ENCODE measurements at regions not wholly inside any gene's neighbourhood (a gene's known extent, or its start where the extent isn't known, plus 50 kb on each side); places are given as distances from the start of the nearest gene placed in this dataset.

- no peak for DNase-seq
Observed at GRCh38 chr4:170306208-170306607, 216.5 kb upstream of the AADAT start.

- DNase-seq: no peak
Observed at GRCh38 chr4:170305627-170306026, 215.9 kb upstream of the AADAT start.

DNA sequence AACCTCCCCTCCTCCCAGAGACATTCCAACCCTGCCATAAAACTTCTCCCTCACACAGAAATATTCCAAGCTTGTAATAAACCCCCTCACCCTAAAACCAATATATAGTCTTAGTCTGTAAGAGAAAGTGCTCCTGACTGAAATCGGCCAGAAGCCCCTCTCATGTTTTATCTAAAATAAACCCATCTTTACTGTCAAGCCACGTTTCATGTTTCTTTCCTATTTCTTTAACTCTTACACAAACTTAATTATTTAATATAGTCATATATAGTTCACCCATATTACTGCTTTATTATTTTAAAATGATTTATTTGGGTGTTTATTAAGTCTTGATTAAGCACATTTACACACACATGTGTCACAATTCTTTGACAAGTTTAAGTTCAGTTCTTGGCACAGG is 191.3 kb upstream of the AADAT start:
- DNase-seq: no peak

DNA sequence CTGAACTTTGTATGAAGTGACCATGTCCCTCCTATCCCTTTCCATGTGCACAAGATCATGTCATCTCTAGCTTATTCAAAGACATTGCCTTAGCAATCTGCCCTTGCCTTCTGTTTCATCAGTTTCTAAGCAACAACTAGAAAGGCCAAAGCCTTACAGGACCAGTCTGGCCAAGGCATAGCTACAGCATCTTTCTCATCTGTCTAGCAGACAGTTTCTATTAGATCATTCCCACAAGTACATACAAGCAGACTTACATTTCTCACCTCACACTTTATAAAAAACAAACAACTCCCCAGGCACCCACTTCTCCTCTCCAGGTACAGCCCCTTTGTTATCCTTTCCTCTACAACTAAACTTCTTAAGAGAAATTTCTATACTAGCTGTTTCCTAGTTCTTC is 188.7 kb upstream of the AADAT start:
- no peak for DNase-seq

- DNase-seq: no peak
Observed at GRCh38 chr4:170274616-170275015, 184.9 kb upstream of the AADAT start.

- DNase-seq: no peak
Observed at GRCh38 chr4:170272959-170273358, 183.2 kb upstream of the AADAT start.

GRCh38 chr4:170271723-170272122 is 182.0 kb upstream of the AADAT start:
- no peak for DNase-seq

- no peak for DNase-seq
Observed at GRCh38 chr4:170270628-170271027, 180.9 kb upstream of the AADAT start.

DNA sequence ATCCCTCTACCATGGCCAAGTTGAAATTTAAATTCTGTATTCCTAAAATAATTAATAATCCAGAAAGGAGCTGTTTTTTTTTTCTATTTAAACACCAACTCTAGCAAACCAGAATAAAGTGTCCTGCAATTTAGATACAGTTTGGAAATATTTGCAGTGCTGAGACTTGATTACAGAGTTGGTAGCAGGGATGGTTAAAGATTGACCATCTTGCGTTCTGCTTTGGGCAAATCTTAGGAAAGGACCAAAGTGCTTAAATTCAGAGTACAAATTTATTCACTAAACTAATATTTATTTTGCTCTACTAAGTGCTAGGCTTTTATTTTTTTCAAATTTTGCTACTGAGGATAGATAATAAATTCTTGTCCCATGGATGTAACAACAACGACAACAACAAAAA is 180.2 kb upstream of the AADAT start:
- no peak for DNase-seq

DNA sequence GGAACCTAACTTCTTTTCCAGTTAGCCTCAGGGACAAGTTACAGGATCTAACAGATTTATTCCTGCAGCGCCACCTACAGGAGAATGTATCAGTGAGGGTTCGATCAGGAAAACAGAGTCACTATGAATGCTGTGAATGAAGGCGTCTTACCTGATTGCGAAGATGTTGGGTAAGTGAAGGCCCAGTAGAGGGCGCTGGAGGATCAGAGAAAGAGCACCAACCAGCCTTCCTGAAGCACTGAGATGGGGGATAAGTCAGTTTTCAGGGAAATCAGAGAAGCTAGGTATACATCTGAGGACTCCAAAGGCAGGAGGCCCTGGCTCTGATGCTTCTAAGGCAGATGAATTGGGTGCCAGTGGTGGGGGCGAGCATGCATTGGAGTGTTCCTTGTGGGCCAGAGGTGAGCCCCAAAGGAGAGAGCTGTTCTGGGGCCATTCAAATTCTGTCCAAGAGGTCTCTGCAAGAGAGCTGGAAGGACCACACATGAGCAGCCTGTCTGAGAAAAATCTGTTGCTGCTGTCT is 169.9 kb upstream of the AADAT start:
- DNase-seq: peak in 53 of 56 donors; percentile 1 to 92 (median 50)

DNA sequence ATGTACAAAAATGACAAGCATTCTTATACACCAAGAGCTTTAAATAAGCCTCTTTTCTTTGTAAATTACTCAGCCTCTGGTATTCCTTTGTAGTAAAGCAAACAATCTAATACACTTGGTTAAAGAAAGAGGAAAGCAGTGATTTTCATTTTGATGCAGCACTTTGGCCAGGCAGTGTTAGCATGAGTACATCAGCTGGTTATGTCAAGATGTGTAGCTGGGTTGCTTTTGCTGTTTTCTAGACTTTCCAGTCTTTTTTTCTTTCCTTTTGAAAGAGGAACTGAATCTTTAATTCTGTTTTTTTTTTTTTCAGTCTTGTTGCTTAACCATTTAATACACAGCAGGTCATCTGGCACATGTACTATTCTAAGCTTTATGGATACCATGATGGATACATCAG is 167.1 kb upstream of the AADAT start:
- no peak for DNase-seq

- no peak for DNase-seq
Observed at GRCh38 chr4:170248576-170248975, 158.8 kb upstream of the AADAT start.

DNA sequence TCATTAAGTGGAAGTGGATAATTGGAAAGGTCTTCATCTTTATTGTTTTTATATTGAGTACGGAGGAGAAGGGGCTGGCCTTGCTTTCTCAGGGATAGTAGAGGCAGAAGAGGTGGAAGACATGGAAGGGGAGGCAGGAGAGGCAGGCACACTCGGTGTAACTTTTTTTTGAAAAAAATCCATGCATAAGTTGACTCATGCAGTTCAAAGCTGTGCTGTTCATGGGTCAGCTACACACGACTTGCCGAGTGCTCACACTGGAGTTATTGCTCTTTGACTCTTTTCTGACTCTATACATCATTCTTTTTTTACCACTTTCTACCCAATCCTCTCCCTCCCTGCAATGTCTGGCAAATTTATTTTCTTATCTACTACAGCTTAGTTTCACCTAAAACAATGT is 158.3 kb upstream of the AADAT start:
- no peak for DNase-seq

GRCh38 chr4:170247596-170247995 is 157.8 kb upstream of the AADAT start:
- DNase-seq: no peak

DNA sequence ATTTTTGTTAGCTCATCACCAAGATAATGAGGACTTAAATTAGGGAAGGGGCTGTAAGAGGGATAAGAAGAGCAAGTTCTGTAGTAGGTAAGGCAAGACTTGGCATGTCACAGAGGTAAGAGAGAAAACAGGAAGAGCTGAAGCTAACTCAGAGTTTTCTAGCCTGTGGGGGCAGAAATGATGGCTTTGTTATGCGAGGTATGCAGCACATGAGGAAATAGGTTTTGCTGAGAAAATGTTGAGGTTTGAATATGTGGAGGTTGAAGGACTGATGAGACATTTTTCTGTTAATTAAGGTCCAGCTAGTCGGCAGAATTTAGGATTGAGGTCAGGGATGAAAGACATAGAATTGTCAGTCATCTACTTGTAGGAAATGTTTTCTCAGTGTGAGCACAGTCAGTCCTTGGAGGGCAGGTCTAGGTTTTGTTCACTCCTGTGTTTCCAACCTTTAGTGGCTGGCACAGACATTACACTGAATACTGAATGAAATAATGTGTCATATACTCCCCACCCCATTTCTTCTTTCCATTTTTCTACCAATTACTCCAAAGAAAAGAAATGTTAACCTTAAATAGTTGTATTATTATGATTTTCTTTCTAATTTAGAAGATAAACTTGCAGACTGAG is 154.0 kb upstream of the AADAT start:
- no peak for DNase-seq

DNA sequence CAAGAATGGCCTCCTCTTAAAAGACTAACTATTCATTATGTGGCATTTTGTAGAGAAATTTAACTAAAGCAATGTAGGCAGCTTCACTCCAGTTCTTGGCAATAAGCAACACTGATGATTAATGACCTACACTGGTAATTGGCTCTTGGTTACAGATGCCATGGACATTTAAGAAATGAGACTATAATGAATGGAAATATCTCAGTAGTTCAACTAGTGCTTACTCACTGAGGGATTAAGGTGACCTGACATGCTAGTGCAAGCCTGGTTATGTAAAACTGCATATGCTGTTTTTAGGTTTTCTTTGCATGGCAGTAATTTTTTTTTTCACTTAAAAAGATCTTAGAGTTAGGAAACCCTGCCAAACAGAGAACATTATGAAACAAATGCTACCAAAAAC is 152.7 kb upstream of the AADAT start:
- no peak for DNase-seq

DNA sequence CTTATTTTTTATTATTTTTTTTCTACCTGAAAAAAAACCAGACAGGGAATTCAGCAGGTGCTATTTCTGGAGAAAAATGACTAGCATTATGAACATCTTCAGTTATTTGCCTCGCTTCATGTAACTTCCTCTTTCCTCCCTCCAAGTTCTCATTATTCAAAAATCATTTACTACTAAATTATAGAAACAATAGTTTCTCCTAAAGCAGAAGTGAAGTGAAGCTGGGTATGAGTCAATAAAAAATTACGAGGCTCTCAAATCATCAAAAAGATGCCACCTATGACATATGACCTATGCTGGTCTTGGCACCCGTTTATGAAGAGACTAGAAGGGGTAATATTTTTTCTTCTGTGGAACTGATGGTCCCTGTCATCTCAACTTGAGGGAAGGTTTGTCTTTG is 145.0 kb upstream of the AADAT start:
- no peak for DNase-seq

- no peak for DNase-seq
Observed at GRCh38 chr4:170231377-170231776, 141.6 kb upstream of the AADAT start.

DNA sequence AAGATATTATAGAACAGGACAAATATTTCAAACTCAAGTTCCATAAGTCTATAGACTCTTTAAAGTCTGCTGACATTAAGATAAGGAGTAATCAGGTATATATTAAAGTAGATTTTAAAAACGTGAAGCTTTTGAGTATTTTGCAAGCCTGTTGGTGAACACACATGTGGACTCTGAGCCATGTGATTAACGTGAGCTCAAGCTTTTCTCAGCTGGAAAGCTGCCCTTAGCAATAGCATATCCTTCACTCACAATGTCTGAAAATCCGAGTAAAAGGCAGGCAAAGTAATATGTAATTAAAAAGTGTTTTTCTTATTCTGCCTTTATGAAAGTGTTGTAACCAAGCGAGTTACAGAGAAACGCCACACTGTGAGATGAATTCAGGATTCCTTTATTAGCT is 140.5 kb upstream of the AADAT start:
- no peak for DNase-seq

GRCh38 chr4:170229006-170229405 is 139.2 kb upstream of the AADAT start:
- DNase-seq: no peak

DNA sequence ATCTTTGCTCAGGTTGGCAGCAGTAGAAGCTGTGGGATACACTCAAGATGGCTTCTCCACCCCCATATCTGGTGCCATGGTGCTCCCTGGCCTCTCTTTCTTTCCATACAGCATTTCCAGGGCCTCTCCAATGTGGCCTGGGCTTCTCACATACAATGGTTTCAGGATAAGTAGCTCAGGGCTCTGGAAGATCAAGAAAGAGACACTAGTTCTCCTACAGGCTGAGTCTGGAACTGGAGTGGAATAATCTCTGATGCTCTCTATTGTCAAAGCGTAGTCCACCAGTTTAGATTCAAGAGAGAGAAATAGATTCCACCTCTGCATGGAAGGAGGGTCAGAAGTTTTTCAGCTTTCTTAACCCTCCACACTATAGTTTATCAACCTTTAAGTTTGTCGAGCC is 138.2 kb upstream of the AADAT start:
- no peak for DNase-seq

DNA sequence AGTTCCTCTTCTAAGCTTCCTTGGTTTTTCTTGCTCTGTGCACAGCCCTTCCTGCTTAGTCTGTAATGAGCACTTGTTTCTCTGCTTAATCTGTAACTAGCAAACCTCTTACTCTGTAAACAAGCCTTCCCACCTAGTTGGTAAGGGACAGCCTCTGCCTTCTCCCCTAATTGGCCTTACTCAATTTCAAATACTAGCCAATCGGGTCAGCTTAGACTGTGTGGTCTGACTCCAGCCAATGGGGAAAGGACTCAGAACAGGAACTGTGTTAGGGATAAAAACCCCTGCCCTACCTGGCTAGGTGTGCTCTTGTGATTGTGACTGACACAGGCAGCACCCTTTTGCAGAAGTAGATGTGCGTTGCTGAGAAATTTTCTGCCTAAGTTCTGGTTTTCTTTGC is 136.5 kb upstream of the AADAT start:
- no peak for DNase-seq

DNA sequence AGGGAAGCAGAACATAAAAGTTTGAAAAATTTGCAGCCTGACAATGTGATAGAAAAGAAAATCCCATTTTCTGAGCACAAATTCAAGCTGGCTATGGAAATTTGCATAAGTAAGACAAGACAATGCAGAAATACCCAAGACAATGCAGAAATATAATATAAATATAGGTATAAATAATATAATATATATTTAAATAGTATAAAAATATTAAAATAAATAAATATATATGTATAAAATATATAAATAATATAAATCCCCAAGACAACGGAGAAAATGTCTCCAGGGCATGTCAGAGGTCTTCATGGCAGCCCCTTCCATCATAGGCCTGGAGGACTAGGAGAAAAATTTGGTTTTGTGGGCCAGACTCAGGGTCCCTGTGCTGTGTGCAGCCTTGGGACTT is 125.0 kb upstream of the AADAT start:
- DNase-seq: no peak

DNA sequence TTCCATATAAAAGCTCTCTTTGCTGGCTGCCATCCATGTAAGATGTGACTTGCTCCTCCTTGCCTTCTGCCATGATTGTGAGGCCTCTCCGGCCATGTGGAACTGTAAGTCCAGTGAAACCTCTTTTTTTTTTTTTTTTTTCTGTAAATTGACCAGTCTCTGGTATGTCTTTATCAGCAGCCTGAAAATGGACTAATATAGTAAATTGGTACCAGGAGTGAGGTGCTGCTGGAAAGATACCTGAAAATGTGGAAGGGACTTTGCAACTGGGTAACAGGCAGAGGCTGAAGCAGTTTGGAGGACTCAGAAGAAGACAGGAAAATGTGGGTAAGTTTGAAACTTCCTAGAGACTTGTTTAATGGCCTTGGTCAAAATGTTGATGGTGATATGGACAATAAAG is 124.3 kb upstream of the AADAT start:
- DNase-seq: no peak
